Small intestine (tissue), 7 donors: ENCODE measurements at regions not wholly inside any gene's neighbourhood (a gene's known extent, or its start where the extent isn't known, plus 50 kb on each side); places are given as distances from the start of the nearest gene placed in this dataset.
A peak's percentile ranks its signal among the peaks of the same experiment; 100 is the strongest.

Experiments used
- DNase-seq, 2 donors: peaks; one replicate each; pipeline versions ENCODE4 v3.0.0 to v3.0.0-alpha.2; 2013
- FAIRE-seq: peaks from 2 replicates; lab custom pipeline; 2012; peaks lifted over from hg19 to GRCh38; lab: Jason Lieb, UNC
- H3K27ac ChIP-seq, 3 donors: one replicate each; pipeline ENCODE4 v1.5.1; 2013; ENCODE audit warnings: low read length in 2 of 3, mild to moderate bottlenecking in 2 of 3, control low read depth in 1 of 3, inconsistent platforms in 1 of 3, low read depth in 1 of 3, moderate library complexity in 1 of 3
- H3K27me3 ChIP-seq, 3 donors: one replicate each; pipeline ENCODE4 v1.6.1; 2013; ENCODE audit warnings: low read length in 3 of 3, inconsistent platforms in 1 of 3; ENCODE audit not compliant: control insufficient read depth in 3 of 3, insufficient read depth in 3 of 3
- H3K36me3 ChIP-seq, 3 donors: one replicate each; pipeline ENCODE4 v1.6.1; 2013; ENCODE audit warnings: low read length in 3 of 3, inconsistent platforms in 1 of 3, low read depth in 1 of 3, mild to moderate bottlenecking in 1 of 3, moderate library complexity in 1 of 3; ENCODE audit not compliant: control insufficient read depth in 3 of 3, insufficient read depth in 2 of 3
- H3K4me1 ChIP-seq, 3 donors: one replicate each; pipeline ENCODE4 v1.6.1; 2013; ENCODE audit warnings: low read length in 2 of 3, inconsistent platforms in 1 of 3, low read depth in 1 of 3, mild to moderate bottlenecking in 1 of 3, moderate library complexity in 1 of 3; ENCODE audit not compliant: control insufficient read depth in 3 of 3, insufficient read depth in 2 of 3
- H3K4me3 ChIP-seq, 3 donors: one replicate each; pipeline ENCODE4 v1.5.1; 2013; ENCODE audit warnings: low read length in 3 of 3, control low read depth in 1 of 3, inconsistent platforms in 1 of 3, low read depth in 1 of 3, mild to moderate bottlenecking in 1 of 3, moderate library complexity in 1 of 3
- H3K9me3 ChIP-seq, 2 donors: one replicate each; pipeline ENCODE4 v1.6.1; 2013; ENCODE audit warnings: low read depth in 1 of 2, low read length in 1 of 2; ENCODE audit not compliant: control insufficient read depth in 2 of 2, insufficient read depth in 1 of 2
- WGBS, 3 donors: extraction: QIAGEN DNeasy Blood & Tissue Kit; methylation state at CpG; one replicate each; pipeline ENCODE4 v1.1.7; 2013; 5-methylcytosine and 5-hydroxymethylcytosine counted together
- donor health status: healthy with polysubstance abuse.
- donor health status: control.
- donor health status: control.
- donor health status: Bipolar disorder and iron deficiency.
- donor health status: healthy.

DNA sequence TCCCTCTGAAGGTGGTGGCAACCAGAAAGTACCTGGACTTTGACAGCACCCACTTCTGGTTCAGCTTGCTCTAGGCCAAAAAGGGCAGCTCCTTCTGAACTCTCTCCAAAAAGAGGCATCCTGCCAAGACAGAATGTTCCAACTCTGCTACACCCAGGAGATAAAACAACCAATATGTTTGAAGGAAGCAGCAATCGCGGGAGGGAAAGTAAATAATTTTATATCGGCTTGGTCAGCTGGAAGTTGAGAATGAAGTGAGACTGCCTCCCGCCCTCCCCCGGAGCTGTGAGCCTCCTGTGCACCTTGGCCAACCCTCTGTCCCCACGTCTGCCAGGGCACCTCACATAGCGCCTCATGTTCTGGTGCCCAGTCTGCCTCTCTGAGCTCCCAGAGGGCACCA, 130.3 kb upstream of the ATP1A1 start:
- DNase-seq (peak in 1 of 2 donors; percentile 98), FAIRE-seq (no peak)
- Histone ChIP-seq H3K27me3 (no peaks in the 10 kb centered on the region), H3K4me3 (no peak overlapping the region), H3K4me1 (peaks cover 0 to 8% (median 0%) of the 10 kb centered on the region in 3 donors), H3K27ac (peak overlapping the region in 2 of 3 donors; percentile 13 to 63), H3K36me3 (no peaks in the 10 kb centered on the region), H3K9me3 (no peaks in the 10 kb centered on the region)
- 15 to 68% (median 36%) methylated on average over 7 of the region's 7 CpGs for WGBS, 3 donors

DNA sequence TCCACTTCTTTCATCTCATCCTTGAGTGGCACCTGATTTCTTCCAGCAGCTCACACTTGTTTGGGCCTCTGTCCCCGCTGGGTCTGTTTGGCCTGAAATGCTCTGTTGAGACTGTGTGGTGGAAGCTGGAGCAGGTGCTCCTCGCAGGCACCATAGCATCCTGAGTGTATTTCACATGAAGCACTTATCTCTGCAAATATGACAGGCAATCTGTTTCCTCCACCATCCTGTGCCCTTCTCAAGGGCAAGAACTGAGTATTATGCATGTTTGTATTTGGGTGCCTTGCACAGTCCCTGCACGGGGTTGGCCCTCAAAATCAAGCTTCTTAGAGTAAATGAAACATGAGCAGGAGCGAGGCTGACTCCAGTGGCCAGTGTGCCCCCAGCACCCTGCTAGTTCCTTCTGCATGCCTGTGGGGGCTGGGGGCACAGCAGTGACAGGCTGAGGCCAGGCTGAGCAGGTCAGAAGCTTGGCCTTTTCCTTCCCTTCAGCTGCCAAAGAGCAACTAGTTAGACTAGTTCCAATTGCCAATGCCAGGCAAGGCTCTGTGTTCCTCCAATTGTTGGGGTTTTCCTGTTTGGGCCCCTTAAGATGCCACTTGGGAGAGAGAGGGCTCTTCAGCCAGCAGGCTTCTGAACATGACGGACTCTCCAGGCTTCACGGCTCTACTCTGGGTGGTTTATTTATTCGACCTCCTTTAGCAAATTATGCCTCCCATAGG, 129.6 kb upstream of the ATP1A1 start:
- Histone ChIP-seq H3K27ac (peak overlapping the region in 2 of 3 donors; percentile 13 to 63), H3K27me3 (no peaks in the 10 kb centered on the region), H3K4me3 (no peak overlapping the region), H3K4me1 (peaks cover 0 to 8% (median 0%) of the 10 kb centered on the region in 3 donors), H3K36me3 (no peaks in the 10 kb centered on the region), H3K9me3 (no peaks in the 10 kb centered on the region)
- DNase-seq: peak in 1 of 2 donors; percentile 14
- no peak for FAIRE-seq
- WGBS, 3 donors: 44 to 48% (median 46%) methylated on average over 7 of the region's 7 CpGs

DNA sequence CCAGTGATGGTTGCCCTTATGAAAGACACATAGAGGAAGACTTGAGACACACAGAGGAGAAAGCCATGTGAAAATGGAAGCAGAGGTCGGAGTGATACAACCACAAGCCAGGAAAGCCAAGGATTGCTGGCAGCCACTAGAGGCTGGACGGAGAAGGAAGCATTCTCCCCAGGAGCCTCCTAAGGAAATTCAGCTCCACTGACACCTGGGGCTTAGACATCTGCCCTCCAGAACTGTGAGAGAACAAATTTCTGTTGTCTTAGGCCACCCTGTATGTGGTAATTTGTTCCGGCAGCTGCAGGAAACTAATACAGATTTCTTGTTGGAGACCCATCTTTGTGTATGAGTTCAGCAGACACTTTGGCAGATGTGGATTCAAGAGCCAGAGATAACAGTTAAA, 126.9 kb upstream of the ATP1A1 start:
- H3K4me3 ChIP-seq: no peak overlapping the region
- 85 to 90% (median 87%) methylated on average over 3 of the region's 3 CpGs for WGBS, 3 donors
- DNase-seq: no peak

DNA sequence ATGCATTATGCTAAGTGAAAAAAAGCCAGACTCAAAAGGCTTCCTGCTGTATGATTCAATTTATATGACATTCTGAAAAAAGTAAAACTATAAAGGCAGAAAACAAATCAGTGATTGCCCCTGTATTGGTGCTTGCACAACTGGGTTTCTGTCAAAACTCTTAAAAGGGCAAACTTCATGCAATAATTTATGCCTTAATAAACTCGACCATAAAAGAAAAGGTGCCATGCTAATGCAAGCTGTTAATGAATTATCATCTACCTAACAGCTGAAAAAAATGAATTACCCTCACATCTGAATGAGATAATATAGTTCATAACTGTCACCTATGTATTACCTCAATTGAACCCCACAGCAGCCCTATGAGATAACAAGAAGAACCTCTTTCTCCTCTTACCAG, 120.8 kb upstream of the ATP1A1 start:
- Histone ChIP-seq H3K9me3 (no peaks in the 10 kb centered on the region), H3K4me3 (no peak overlapping the region), H3K27me3 (peaks cover 0 to 2% (median 0%) of the 10 kb centered on the region in 3 donors), H3K27ac (no peak overlapping the region), H3K4me1 (peaks cover 0 to 39% (median under 1%) of the 10 kb centered on the region in 3 donors), H3K36me3 (no peaks in the 10 kb centered on the region)
- DNase-seq (peak; percentile 65 to 84), FAIRE-seq (no peak)
- 6 to 43% (median 8%) methylated on average over 1 of the region's 1 CpG for WGBS, 3 donors

More for the DNA sequence above, 126.9 kb upstream of the ATP1A1 start:
- Histone ChIP-seq H3K4me1 (peaks cover 0 to 8% (median 0%) of the 10 kb centered on the region in 3 donors), H3K9me3 (no peaks in the 10 kb centered on the region), H3K36me3 (no peaks in the 10 kb centered on the region), H3K27me3 (no peaks in the 10 kb centered on the region), H3K27ac (no peak overlapping the region)
- no peak for FAIRE-seq

DNA sequence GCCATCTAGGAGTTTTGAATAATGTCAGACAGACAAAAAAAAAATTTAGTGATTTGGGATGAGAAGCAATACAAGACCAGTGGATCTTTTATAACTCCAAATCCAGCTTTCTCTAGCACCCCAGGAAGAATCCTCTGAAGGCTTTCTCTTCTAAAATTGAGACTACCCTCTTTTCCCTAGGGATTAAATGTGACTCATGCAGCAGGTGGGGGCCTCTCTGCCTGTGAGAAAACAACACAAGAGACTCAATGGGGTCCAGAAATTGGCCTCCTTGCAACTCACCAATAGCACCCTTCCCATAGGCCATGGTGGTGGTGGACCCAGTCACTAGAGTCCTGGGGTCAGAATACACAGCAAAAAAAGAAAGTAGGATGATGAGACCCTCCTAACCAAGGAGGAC, 120.3 kb upstream of the ATP1A1 start:
- H3K27me3 ChIP-seq: peaks cover 0 to 2% (median 0%) of the 10 kb centered on the region in 3 donors
- H3K9me3 ChIP-seq: no peaks in the 10 kb centered on the region
- peaks cover 0 to 42% (median 3%) of the 10 kb centered on the region in 3 donors for H3K4me1 ChIP-seq
- H3K27ac ChIP-seq: no peak overlapping the region
- no peak for DNase-seq
- FAIRE-seq: no peak
- no peak overlapping the region for H3K4me3 ChIP-seq
- no peaks in the 10 kb centered on the region for H3K36me3 ChIP-seq

DNA sequence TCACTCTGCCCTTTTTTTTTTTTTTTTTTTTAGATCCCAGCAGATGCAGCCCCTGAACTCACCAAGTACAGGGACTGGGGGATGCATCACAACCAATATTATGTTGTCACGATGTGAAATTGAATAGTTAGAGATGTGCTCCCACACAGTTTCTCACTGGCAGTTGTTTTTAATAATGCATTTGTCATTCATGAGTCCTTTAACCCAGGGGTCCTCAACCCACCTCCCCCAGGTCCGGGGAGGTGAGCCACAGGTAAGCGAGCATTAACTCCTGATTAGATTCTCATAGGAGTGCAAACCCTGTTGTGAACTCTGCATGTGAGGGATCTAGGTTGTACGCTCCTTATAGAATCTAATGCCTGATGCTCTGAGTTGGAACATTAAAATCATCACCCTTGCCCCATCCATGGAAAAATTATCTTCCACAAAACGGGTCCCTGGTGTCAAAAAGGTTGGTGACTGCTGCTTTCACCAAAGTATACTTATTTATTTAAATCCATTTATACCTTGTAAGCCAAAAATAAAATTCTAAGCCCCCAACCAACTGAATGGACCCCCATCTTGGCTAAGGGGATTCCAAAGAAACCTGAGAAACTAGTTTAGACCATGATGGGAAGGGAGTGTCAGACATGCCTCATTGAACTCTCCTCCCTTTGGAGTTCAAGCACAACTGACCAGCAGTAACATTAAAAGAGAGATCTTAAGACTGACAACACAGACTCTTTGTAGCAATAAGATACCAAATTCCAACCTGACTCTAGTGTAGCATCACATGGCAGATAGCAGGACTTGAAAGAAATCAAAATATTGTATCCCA, 119.3 kb upstream of the ATP1A1 start:
- peaks cover 0 to 2% (median 0%) of the 10 kb centered on the region in 3 donors for H3K27me3 ChIP-seq
- peak overlapping the region in 2 of 3 donors; percentile 13 to 73 for H3K27ac ChIP-seq
- H3K36me3 ChIP-seq: no peaks in the 10 kb centered on the region
- FAIRE-seq (no peak), DNase-seq (no peak)
- peaks cover 0 to 45% (median 3%) of the 10 kb centered on the region in 3 donors for H3K4me1 ChIP-seq
- no peak overlapping the region for H3K4me3 ChIP-seq
- 73 to 82% (median 79%) methylated on average over 5 of the region's 5 CpGs for WGBS, 3 donors
- no peaks in the 10 kb centered on the region for H3K9me3 ChIP-seq

DNA sequence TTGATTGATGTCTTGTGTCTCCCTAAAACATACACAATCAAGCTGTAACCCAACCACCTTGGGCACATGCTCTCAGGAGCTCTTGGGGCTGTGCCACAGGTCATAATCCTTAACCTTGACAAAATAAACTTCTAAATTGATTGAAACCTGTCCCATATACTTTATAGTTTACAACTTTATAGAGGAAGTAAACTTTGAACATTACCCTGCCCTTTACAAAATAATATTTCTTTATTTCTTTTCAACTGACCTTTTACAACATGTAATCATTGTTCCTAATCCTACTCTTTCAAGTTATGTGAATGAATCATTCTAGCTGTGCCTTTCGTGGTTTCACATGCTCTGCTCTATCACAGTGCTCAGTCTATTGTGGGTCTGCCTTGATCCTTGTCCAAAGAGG, 118.3 kb upstream of the ATP1A1 start:
- DNase-seq (peak; percentile 84 to 96), FAIRE-seq (peak; percentile 90)
- 15 to 38% (median 27%) methylated on average over 1 of the region's 1 CpG for WGBS, 3 donors
- Histone ChIP-seq H3K4me1 (peaks cover 2 to 47% (median 3%) of the 10 kb centered on the region in 3 donors), H3K4me3 (no peak overlapping the region), H3K27me3 (peaks cover 0 to 2% (median 0%) of the 10 kb centered on the region in 3 donors), H3K27ac (peak overlapping the region; percentile 69 to 85 (median 79)), H3K36me3 (no peaks in the 10 kb centered on the region), H3K9me3 (no peaks in the 10 kb centered on the region)

DNA sequence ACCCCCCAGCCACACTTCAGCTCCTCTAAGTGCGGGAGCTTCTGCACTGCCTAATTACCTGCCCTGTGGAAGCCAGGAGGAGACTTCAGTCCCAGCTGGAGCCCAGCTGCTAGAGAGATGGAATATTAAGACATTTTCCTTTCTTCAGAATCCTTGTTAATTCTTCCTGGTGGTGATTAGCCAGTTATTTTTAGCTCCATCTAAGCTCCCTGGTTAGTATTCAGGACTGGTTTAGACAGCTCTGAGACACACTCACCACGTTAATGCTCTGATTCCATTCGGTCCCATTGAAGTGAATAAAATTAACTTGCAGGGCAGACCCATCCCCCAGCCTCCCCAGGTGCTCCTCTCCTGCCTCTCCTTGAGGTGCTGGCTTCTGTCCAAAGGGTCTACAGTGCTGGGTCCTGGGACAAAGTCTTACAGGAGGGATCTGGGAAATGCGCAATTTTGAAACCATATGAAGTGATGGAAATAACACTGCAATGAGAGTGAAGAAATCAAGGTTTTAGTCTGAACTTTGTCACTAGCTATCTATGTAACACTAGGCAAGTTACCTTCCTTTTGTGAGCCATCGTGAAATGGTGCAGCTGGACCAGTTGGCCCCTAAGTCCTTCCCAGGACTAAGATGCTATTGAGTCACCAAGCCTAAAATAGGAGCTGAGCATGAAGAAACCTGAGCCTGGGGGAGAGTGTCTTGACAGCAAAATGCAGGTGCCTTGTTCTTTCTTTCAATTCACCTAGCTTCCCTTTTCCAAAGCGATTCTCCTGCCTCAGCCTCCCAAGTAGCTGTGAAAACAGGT, 117.4 kb upstream of the ATP1A1 start:
- Histone ChIP-seq H3K9me3 (no peaks in the 10 kb centered on the region), H3K4me3 (no peak overlapping the region), H3K36me3 (no peaks in the 10 kb centered on the region), H3K4me1 (peaks cover 2 to 56% (median 5%) of the 10 kb centered on the region in 3 donors), H3K27me3 (peaks cover 0 to 2% (median 0%) of the 10 kb centered on the region in 3 donors), H3K27ac (peak overlapping the region; percentile 69 to 85 (median 79))
- FAIRE-seq (no peak), DNase-seq (peak; percentile 67 to 78)
- WGBS, 3 donors: 20 to 52% (median 36%) methylated on average over 6 of the region's 6 CpGs
